AG10803 (cell line): ENCODE measurements at regions not wholly inside any gene's neighbourhood (a gene's known extent, or its start where the extent isn't known, plus 50 kb on each side); places are given as distances from the start of the nearest gene placed in this dataset.

Source experiments
- DNase-seq: peaks from one replicate; pipeline ENCODE4 v3.0.0; 2010; ENCODE audit warnings: low read depth
- H3K4me3 ChIP-seq: 2 replicates; pipeline ENCODE4 v1.5.1; 2011; ENCODE audit warnings: mild to moderate bottlenecking, low read length, control low read depth
- TF ChIP-seq, protein P1 (sequence below): conservative IDR thresholded peaks from 2 replicates; pipeline ENCODE4 v1.5.1; 2011; ENCODE audit warnings: mild to moderate bottlenecking, low read length, control low read depth, inconsistent platforms

DNA sequence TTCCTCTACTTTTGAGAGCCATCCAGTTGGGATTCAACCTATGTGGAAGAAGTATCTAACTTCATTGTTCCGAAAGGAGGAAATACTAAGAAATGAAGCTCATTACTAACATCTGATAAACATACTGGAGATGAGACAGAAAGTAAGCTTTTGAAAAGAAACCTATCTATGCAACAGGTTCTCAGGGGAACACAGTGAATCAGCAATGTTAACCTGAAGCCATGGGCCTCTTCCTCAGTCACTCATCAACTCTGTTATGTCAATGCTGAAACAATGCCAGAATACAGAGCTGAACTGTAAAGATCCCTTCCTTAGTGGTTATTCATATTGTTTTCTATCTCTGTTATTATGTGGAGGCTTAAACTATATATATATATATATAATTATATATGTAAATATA is 55.5 kb upstream of the ESRRG start:
- no peak for DNase-seq
- TF ChIP-seq, protein P1, sequence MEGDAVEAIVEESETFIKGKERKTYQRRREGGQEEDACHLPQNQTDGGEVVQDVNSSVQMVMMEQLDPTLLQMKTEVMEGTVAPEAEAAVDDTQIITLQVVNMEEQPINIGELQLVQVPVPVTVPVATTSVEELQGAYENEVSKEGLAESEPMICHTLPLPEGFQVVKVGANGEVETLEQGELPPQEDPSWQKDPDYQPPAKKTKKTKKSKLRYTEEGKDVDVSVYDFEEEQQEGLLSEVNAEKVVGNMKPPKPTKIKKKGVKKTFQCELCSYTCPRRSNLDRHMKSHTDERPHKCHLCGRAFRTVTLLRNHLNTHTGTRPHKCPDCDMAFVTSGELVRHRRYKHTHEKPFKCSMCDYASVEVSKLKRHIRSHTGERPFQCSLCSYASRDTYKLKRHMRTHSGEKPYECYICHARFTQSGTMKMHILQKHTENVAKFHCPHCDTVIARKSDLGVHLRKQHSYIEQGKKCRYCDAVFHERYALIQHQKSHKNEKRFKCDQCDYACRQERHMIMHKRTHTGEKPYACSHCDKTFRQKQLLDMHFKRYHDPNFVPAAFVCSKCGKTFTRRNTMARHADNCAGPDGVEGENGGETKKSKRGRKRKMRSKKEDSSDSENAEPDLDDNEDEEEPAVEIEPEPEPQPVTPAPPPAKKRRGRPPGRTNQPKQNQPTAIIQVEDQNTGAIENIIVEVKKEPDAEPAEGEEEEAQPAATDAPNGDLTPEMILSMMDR, result no peak
- no peak overlapping the region for H3K4me3 ChIP-seq

DNA sequence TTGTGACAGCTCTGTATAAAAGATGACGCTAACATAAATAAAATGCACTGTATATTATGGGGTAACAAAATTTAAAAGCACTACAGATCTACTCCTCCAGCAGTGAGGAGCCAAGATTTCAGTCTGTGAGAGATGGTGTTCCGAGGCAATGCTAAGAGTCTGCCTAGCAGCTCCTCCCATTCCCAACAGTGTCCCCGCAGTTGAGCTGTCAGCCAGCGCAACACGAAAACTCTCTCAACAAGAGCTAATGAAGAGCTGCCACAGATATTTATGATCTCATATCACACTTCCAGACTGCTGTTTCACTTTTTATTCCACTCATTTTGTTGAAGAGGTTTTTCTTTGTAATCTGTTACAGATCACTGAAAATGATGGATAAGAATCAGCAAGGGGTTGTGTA is 53.9 kb upstream of the ESRRG start:
- H3K4me3 ChIP-seq, result no peak overlapping the region
- DNase-seq, result no peak
- TF ChIP-seq, protein P1, result no peak
